Gastroesophageal sphincter (tissue), 3 donors: ENCODE measurements at regions not wholly inside any gene's neighbourhood (a gene's known extent, or its start where the extent isn't known, plus 50 kb on each side); places are given as distances from the start of the nearest gene placed in this dataset.

ENCODE experiments used
- CTCF ChIP-seq, 4 experiments: fragments of 200-600 bp in 2 of 4; fragments of 450-650 bp in 2 of 4; sonication (generic) in 1 of 4; IDR thresholded peaks; one replicate each; pipeline ENCODE4 v1.5.1; 2017 to 2019; ENCODE audit warnings: antibody characterized with exemption in 4 of 4, mild to moderate bottlenecking in 2 of 4, moderate library complexity in 2 of 4
- EP300 ChIP-seq: sonication (generic); formaldehyde crosslinking; IDR thresholded peaks from one replicate; pipeline ENCODE4 v1.6.1; 2017; ENCODE audit warnings: antibody characterized with exemption, mild to moderate bottlenecking
- POLR2A ChIP-seq, 2 donors: fragments of 450-650 bp; IDR thresholded peaks; one replicate each; pipeline ENCODE4 v1.6.1; 2017; ENCODE audit warnings: antibody characterized with exemption in 2 of 2, mild to moderate bottlenecking in 2 of 2, moderate library complexity in 1 of 2
- POLR2AphosphoS5 ChIP-seq: sonication (generic); formaldehyde crosslinking; IDR thresholded peaks from one replicate; pipeline ENCODE4 v1.6.1; 2017; ENCODE audit warnings: antibody characterized with exemption

GRCh38 chr2:200172944-200173581, 133.4 kb upstream of the SPATS2L start:
- no peak for TF ChIP-seq EP300
- no peak for TF ChIP-seq CTCF (IDR thresholded peaks at IDR 0.05)
- no peak for TF ChIP-seq POLR2AphosphoS5
- no peak for TF ChIP-seq POLR2A (IDR thresholded peaks at IDR 0.05)
